ENCODE measurements at regions not wholly inside any gene's neighbourhood (a gene's known extent, or its start where the extent isn't known, plus 50 kb on each side); places are given as distances from the start of the nearest gene placed in this dataset.
"Not testable (repeated sequence)": the region's sequence is repeated elsewhere in the genome, so short reads cannot be mapped to it uniquely, and the experiment has no call there.

DNA sequence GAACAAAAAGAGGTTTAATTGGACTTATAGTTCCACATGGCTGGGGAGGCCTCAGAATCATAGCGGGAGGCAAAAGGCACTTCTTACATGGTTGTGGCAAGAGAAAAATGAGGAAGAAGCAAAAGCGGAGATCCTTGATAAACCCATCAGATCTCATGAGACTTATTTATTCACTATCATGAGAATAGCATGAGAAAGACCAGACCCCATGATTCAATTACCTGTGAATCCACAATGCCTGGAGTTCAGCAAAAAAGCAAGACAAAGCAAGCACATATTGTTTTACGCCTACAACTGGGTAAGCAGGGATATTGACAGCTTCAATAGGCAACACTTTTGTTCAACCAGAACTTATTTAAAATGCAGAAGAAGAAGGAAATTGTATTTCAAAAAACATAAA, 218.2 kb downstream of the RPL10L start:
- Mint-ChIP-seq H3K9me3 (no peaks in the 10 kb centered on the region), H3K4me3 (no peak overlapping the region), H3K4me1 (peaks cover 5% of the 10 kb centered on the region), H3K27ac (ENCODE audit: unreplicated experiment) (no peak overlapping the region), H3K36me3 (ENCODE audit: low read depth) (no peaks in the 10 kb centered on the region), H3K27me3 (ENCODE audit: low read depth) (no peaks in the 10 kb centered on the region)
- DNase-seq (ENCODE audit: low read depth, low spot score) = no peak
- TF ChIP-seq, protein P1, sequence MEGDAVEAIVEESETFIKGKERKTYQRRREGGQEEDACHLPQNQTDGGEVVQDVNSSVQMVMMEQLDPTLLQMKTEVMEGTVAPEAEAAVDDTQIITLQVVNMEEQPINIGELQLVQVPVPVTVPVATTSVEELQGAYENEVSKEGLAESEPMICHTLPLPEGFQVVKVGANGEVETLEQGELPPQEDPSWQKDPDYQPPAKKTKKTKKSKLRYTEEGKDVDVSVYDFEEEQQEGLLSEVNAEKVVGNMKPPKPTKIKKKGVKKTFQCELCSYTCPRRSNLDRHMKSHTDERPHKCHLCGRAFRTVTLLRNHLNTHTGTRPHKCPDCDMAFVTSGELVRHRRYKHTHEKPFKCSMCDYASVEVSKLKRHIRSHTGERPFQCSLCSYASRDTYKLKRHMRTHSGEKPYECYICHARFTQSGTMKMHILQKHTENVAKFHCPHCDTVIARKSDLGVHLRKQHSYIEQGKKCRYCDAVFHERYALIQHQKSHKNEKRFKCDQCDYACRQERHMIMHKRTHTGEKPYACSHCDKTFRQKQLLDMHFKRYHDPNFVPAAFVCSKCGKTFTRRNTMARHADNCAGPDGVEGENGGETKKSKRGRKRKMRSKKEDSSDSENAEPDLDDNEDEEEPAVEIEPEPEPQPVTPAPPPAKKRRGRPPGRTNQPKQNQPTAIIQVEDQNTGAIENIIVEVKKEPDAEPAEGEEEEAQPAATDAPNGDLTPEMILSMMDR (conservative IDR thresholded peaks at IDR 0.05) = no peak

DNA sequence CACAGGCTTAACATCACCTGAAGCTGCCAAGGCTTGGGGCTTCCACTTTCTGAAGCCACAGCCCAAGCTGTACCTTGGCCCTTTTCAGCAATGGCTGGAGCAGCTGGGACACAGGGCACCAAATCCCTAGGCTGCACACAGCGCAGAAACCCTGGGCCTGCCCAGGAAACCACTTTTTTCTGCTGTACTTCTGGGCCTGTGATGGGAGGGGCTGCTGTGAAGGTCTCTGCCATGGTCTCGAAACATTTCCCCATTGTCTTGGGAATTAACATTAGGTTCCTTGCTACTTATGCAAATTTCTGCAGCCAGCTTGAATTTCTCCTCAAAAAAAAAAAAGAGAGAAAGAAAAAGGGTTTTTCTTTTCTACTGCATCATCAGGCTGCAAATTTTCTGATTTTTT, 219.1 kb downstream of the RPL10L start:
- Mint-ChIP-seq H3K4me1 (peaks cover 5% of the 10 kb centered on the region), H3K36me3 (ENCODE audit: low read depth) (no peaks in the 10 kb centered on the region), H3K4me3 (no peak overlapping the region), H3K9me3 (no peaks in the 10 kb centered on the region), H3K27ac (ENCODE audit: unreplicated experiment) (no peak overlapping the region), H3K27me3 (ENCODE audit: low read depth) (no peaks in the 10 kb centered on the region)
- TF ChIP-seq, protein P1 (conservative IDR thresholded peaks at IDR 0.05) = no peak
- no peak for DNase-seq (ENCODE audit: low read depth, low spot score)

DNA sequence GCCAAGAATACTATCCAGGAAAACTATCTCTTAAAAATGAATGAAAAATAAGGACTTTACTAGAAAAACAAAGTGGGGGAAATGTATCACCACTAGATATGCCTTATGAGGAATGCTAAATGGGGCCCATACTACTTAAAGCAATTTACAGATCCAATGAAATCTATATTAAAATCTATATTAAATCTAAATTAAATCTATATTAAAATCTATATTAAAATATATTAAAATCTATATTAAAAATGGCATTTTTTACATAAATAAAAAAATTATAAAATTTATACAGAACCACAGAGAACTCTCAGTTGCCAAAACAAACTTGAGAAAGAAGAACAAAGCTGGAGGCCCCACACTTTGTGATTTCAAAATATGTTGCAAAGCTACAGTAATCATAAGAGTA, 234.5 kb downstream of the RPL10L start:
- H3K4me1 Mint-ChIP-seq = no peaks in the 10 kb centered on the region
- H3K36me3 Mint-ChIP-seq (ENCODE audit: low read depth) = peaks cover 11% of the 10 kb centered on the region
- no peak overlapping the region for H3K4me3 Mint-ChIP-seq
- H3K27ac Mint-ChIP-seq (ENCODE audit: unreplicated experiment) = no peak overlapping the region
- H3K27me3 Mint-ChIP-seq (ENCODE audit: low read depth) = no peaks in the 10 kb centered on the region
- peaks cover 10% of the 10 kb centered on the region for H3K9me3 Mint-ChIP-seq
- no peak for DNase-seq (ENCODE audit: low read depth, low spot score)
- TF ChIP-seq, protein P1 (conservative IDR thresholded peaks at IDR 0.05) = no peak

DNA sequence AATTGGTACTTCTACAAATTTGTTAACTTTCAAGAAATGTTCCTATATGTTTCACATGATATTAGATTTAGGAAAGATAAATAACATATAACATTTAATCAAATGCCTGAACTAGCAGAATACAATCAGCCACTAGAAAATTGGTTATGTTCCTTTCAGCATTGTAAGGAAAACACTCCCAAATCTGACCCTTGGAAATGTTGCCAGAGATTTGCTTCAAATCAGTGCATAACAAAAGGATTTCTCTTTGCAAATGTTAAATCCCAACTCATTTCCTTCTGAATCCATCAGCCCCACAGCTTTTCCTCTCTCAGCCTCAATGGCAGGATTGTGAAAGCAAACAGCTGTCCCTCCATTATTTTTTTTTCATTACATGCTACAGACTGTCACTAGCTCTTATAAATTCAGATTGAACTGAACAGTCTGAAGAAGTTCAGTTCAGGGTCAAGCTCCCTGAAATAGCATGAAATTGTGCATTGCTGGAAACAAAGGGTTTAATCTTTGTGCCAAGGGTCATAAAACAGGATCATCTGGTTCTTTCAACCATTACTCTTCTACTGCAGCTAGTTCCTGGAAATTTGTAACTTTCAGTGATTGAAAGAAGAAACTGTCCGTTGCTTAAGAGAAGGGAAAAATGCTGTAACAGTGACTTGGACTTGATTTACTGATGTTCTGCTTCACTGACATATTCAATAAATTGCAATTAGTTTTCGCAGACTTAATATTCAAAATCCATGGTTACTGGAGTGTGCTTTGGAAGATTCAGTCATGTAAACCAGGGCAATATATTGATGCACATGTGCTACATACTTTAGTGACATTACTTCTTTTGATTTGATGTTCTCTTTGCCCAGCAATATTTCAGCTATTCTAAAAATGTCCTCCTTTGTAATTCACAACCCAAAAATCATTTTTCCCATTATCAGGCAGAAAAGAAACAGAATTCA, 246.4 kb downstream of the RPL10L start:
- Mint-ChIP-seq H3K9me3 (no peaks in the 10 kb centered on the region), H3K4me3 (peak overlapping the region; percentile 36), H3K36me3 (ENCODE audit: low read depth) (no peaks in the 10 kb centered on the region), H3K4me1 (peaks cover 41% of the 10 kb centered on the region), H3K27me3 (ENCODE audit: low read depth) (no peaks in the 10 kb centered on the region), H3K27ac (ENCODE audit: unreplicated experiment) (peak overlapping the region; percentile 8)
- TF ChIP-seq, protein P1 (conservative IDR thresholded peaks at IDR 0.05) = no peak
- DNase-seq (ENCODE audit: low read depth, low spot score) = no peak

DNA sequence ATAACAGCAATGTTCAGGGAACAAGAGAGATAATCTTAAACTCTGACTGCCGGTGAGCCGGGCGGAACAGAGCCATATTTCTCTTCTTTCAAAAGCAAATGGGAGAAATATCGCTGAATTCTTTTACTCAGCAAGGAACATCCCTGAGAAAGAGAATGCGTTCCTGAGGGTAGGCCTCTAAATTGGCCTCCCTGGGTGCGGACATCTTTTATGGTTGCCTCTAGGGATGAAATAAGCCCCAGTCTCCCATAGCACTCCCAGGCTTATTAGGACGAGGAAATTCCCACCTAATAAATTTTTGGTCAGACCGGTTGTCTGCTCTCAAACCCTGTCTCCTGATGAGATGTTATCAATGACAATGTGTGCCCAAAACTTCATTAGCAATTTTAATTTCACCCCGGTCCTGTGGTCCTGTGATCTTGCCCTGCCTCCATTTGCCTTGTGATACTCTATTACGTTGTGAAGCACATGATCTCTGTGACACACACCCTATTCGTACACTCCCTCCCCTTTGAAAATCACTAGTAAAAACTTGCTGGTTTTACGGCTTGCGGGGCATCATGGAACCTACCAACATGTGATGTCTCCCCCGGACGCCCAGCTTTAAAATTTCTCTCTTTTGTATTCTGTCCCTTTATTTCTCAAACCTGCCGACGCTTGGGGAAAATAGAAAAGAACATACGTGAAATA, 249.4 kb downstream of the RPL10L start:
- peak overlapping the region; percentile 70 for H3K27ac Mint-ChIP-seq (ENCODE audit: unreplicated experiment)
- peaks cover 45% of the 10 kb centered on the region for H3K4me1 Mint-ChIP-seq
- H3K9me3 Mint-ChIP-seq; H3K27me3 Mint-ChIP-seq (ENCODE audit: low read depth); H3K36me3 Mint-ChIP-seq (ENCODE audit: low read depth); H3K4me3 Mint-ChIP-seq; DNase-seq (ENCODE audit: low read depth, low spot score): not testable (repeated sequence)

DNA sequence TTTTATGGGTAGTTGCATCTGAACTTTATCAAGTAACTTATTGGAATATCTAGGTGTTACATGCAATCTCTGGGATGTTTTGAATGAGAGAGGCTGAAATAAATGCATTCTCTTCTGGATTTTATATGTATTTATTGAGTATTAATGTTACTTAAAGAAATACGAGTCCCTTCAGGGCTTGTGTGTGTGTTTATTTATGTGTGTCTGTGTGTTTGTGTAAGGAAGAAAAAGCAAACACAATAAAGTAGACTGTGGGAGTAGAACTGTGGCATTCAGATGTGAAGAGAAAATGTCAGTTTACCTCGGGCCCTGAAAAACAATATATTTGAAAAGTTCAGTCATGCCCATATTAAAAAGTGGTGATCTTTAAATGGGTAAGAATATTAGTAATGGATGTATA, 250.5 kb downstream of the RPL10L start:
- Mint-ChIP-seq H3K27ac (ENCODE audit: unreplicated experiment) (no peak overlapping the region), H3K4me1 (peaks cover 38% of the 10 kb centered on the region), H3K4me3 (no peak overlapping the region), H3K9me3 (no peaks in the 10 kb centered on the region), H3K36me3 (ENCODE audit: low read depth) (no peaks in the 10 kb centered on the region), H3K27me3 (ENCODE audit: low read depth) (no peaks in the 10 kb centered on the region)
- DNase-seq (ENCODE audit: low read depth, low spot score) = no peak
- TF ChIP-seq, protein P1 (conservative IDR thresholded peaks at IDR 0.05) = no peak
